Brain pericyte (primary cell): ENCODE measurements at regions not wholly inside any gene's neighbourhood (a gene's known extent, or its start where the extent isn't known, plus 50 kb on each side); places are given as distances from the start of the nearest gene placed in this dataset.

Source experiments
- DNase-seq: peaks from one replicate; pipeline ENCODE4 v3.0.0-alpha.2; 2012; ENCODE audit warnings: low read depth, low spot score

DNA sequence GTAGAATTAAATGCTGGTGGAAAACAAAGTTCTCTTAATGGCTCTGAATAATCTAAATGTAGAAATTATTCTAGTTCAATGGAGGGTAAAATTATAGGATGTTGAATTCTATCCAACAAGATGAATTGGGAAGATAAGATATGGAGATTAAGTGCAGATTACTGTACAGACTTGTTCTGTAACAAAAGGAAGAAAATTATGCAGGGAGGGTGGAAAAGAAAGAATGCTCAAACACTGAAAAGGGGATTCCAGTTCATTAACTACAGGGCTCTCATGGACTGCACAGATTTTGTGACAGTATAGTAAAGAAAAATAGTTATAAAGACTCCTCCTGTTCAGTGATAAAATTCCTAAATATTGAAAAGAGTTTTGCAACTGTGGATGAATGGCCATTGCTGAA, 1794.0 kb upstream of the PCDH7 start:
- DNase-seq: no peak

- DNase-seq: no peak
Observed at GRCh38 chr4:28942631-28943030, 1777.5 kb upstream of the PCDH7 start.

DNA sequence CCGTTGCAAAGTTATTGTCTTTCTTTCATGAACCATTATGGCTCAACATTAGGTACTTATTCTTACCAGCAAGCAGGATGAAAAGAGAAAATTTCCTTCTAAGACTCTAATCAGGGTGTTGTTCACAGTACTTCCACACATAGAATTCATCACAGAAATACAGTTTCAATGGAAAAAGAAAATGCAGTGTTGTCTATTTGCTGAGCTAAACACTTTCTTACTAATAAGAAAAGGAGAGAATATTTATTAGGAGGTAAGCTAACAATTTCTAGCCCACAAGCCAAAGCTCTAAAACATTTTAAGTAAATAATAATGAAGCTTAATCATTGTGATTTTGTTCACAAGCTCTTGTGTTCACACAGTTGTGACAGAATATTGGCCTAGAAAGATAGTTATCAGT, 1772.8 kb upstream of the PCDH7 start:
- DNase-seq: no peak

DNA sequence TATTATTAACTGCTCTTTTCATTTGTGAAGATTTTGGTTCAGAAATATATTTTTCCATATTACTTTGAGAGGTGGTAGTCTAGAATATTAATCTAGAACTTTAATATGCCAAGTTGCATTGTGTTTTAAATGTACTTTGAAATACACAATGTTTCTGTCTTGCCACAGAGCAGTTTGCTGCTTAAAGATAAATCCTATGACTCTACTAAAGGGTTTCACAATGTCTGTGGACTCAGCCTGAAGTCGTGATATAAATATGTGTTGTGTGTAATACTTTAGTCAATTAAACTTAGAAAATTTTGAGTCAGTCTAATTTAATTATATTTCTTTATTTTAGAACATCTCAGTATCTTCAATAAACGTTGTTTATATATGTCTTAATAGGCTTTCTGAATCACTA, 1771.7 kb upstream of the PCDH7 start:
- DNase-seq: no peak

- no peak for DNase-seq
Observed at GRCh38 chr4:28966982-28967381, 1753.2 kb upstream of the PCDH7 start.

DNA sequence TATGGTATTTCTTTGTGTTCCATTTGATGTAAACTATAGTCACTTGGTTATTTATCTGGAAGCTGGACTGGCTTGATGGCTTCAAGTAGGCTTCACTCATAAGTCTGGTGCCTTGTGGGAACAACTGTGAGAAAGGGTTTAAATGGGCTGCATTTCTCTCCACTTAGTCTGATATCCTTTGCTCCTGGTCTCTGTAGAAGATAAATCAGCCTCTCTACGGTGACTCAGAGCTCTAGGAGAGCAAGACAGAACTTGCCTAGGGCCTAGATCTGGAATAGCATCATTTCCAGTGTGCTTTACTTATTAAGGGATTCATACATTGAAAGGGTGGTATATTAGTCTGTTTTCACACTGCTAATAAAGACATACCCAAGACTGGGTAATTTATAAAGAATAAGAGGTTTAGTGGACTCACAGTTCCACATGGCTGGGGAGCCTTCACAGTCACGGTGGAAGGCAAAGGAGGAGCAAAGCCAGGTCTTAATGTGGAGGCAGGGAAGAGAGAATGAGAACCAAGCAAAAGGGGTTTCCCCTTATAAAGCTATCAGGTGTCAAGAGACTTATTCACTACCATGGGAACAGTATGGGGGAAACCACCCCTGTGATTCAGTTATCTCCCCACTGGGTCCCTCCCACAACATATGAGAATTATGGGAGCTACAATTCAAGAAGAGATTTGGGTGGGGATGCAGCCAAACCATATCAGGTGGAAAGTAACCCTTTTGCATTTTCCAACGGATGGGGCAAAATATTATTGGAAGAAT, 1746.4 kb upstream of the PCDH7 start:
- no peak for DNase-seq

DNA sequence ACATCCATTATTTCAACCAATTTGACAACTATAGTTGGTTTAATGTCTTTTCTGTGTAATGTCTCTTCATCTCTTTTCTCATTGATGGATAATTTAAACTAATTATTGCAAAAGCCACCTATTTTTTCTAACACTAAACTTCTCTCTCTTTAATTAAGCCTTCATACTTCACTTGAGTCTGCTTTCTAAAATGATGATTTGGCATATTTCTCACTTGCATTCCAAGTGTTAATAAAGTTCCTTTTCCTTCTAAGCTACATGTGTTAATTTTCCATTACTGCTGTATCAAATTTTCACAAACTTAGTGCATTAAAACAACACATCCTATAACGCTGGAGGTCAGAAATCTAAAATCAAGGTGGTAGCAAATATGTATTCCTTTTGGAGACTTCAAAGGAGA, 1743.8 kb upstream of the PCDH7 start:
- DNase-seq: no peak

DNA sequence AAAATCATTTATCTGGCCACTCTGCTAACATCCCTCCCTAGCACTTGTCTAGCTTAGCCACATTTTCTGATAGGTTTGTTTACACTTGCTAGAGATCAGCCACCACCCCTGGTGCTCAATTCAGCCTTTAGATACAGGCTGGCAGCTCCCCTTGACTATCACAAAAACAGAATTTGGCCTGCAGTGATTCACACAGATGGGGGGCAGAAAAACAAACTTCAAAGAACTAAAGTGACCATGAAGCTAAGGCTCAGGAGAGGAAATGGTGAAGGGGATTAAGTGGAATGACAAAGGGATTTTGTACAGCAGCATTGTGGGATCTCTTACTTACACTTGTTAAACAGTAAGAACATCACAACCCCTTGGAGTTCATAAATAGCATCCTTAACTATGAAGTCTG, 1718.0 kb upstream of the PCDH7 start:
- DNase-seq: no peak

- no peak for DNase-seq
Observed at GRCh38 chr4:29005838-29006237, 1714.3 kb upstream of the PCDH7 start.

- no peak for DNase-seq
Observed at GRCh38 chr4:29009908-29010307, 1710.3 kb upstream of the PCDH7 start.

GRCh38 chr4:29013341-29013740, 1706.8 kb upstream of the PCDH7 start:
- DNase-seq: no peak

- no peak for DNase-seq
Observed at GRCh38 chr4:29014555-29014954, 1705.6 kb upstream of the PCDH7 start.

GRCh38 chr4:29033703-29034102, 1686.5 kb upstream of the PCDH7 start:
- no peak for DNase-seq

DNA sequence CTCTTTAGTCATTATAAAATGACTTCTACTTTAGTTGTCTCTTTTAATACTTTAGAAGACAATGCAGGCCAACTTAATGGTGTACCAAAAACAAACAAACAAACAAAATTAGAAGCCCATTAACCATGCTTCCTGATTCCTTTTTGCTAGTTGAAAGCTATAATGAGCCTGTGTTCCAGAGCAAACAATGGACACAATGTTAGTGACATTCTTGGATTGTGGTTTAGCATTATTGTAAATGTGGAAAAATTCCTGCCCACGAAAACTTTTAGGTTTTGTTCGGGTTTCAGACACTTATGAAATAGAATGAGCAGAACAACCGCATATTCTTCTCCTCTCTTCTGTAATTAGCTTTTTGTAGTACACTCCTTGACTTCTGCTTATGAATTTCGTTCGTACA, 1682.7 kb upstream of the PCDH7 start:
- DNase-seq: no peak

DNA sequence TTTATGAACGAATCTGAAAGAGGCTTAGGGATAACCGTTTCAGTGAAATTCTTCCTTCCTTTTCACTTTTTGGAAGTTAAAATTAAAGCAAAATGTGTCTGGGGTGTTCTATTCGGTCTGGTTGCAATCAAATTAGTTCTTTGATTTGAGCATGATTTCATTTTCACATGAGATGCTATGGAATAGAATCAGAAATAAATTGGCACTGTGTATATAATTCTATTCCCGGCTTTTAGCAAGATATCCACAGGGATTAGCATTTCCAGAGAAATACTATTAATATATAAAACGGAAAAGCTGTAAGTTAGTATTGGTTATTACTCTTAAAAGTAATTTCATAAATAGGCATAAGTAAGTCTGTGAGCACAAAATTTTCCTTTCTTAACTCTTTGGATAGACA, 1676.8 kb upstream of the PCDH7 start:
- DNase-seq: no peak

DNA sequence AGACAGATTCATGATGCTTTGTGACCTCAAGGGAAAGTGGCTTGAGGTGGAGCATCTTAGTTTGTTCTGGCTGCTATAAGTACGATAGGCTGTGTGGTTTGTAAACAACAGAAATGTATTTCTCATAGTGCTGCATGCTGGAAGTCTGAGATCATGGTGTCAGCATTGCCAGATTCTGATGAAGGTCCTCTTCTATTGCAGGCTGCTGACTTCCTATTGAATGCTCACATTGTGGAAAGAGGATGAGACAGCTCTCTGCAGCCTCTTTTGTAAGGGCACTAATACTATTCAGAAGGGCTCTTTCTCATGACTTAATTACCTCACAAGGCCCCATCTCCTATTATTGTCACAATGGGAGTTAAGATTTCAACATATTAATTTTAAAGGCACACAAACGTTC, 1674.0 kb upstream of the PCDH7 start:
- no peak for DNase-seq

GRCh38 chr4:29046781-29047180, 1673.4 kb upstream of the PCDH7 start:
- no peak for DNase-seq

- DNase-seq: no peak
Observed at GRCh38 chr4:29047341-29048041, 1672.7 kb upstream of the PCDH7 start.

DNA sequence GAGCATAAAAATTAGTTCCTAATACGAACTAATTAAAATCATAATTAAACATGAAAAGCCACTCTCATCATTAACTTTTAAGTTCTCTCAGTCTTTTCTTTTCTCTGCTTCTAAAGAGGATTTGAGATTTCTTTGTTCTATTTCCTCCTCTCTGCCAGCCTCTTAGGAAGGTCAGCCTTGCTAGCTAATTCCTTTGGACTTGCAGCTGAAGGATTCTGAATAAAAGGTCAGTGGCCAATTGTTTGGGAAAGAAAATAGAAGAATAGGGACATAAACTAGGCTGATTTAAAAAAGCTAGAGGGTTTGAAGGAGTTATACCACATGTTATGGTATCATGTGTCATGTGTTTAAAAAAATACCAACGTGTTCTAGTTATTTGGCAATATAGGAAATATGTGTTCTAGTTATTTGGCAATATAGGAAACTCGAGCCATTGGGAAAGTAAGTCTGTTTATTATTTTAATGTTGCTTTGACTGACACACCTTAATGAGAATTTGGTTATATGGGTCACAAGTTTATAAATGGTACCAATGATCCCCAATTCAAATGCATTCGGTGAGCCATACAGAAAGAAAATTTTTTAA, 1668.7 kb upstream of the PCDH7 start:
- DNase-seq: no peak

DNA sequence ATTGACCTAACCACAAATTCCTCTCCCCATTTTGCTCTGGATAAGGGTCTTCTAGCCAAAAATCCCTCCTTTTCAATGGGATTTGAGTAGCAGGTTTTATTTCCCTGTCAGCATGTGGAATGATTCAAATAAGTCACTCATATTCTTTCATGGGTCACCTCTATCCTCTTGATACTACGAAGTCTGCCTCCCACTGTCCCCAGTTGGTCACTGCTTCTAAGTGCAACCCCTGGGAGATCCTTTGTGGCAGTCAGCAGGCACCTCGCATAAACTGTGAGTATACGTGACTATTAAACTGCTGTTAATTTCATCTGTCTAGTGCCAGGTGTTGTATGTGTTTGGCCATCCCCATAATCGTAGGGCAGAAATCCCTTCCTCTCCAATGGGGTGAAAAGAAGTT, 1667.9 kb upstream of the PCDH7 start:
- DNase-seq: no peak

DNA sequence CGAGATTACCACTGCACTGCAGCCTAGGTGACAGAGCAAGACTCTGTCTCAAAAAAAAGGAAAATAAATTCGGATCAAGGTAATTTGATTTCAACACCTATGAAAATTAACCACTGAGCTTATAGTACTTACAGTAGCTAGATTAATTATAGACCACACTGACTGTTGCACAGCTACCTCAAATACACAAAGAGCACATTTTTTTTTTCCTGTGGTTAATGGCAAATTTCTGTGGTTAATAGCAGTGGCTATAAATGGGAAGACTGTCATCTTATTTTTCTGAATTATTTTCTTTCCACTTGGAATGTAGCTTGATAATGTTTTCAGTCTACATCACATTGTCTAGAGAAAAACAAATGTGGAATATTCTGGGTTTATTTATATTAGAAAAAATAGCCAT, 1661.6 kb upstream of the PCDH7 start:
- DNase-seq: no peak

DNA sequence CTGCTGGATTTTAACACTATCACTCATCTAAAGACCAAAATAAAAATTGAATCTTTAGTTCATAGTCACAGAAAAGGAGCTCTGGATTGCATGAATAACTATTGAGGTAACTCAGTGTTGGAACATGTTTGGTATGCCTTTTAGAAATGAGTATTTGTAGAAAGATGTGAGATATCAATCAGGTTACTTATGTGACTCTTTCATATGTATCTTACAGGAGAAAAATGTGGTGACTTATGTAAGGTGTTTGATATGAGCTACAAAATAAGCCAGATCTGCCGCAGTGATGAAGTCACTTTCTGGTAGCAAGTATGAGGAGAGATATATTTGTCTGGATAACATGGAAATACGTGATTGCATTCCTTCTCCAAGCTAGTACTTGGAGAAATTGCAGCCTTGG, 1653.3 kb upstream of the PCDH7 start:
- no peak for DNase-seq

GRCh38 chr4:29073571-29073970, 1646.6 kb upstream of the PCDH7 start:
- DNase-seq: no peak
